NCI-H1092 treated with DMSO at 0.1 percent for 48 hours (cell line): ENCODE measurements at regions not wholly inside any gene's neighbourhood (a gene's known extent, or its start where the extent isn't known, plus 50 kb on each side); places are given as distances from the start of the nearest gene placed in this dataset.

Experiments used
- DNase-seq: peaks from one replicate; lab custom pipeline; 2025; lab: John Stamatoyannopoulos, UW

GRCh38 chr3:146912241-146913015 is 307.3 kb upstream of the PLSCR5 start:
- no peak for DNase-seq

DNA sequence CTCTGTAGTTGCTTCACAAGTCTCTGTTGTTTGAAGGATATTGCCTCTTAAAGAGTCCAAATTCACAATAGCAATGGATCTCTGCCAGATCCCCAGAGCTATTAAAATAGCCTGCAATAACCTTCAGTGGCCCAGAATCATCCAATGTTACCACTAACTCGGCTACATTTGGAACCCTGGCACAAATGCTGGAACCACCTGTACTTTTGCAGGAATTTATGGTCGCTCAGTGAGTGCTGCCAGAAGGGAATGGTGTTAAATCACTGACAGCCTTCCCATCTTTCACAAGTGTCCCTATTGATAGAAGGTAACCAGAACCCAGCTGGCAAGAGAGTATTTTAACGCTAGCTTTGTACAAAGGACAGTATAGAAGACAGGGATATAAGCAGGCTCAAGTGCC is 298.8 kb upstream of the PLSCR5 start:
- DNase-seq, result no peak

- DNase-seq, result no peak
Measured at GRCh38 chr3:146899171-146899570, 294.0 kb upstream of the PLSCR5 start.

DNA sequence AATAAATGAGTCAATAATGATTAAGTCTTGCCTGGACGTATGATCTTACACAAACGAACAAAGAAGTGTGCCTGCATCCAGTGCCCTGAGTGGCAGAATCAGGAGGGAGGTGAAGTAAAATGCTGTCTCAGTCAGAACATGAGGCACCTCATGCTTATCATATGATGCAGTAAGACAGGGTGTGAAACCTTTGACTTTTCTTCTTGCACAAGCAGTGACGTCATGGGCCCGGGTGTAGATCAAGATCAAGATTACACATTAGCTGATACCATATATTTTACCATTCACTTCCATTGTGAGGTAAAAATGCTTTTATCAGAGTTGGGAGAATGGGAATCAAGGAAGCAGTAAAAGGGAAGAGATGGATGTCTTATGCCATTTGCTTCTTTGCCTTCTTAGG is 291.6 kb upstream of the PLSCR5 start:
- no peak for DNase-seq

- DNase-seq, result no peak
Measured at GRCh38 chr3:146895026-146895749, 290.0 kb upstream of the PLSCR5 start.

DNA sequence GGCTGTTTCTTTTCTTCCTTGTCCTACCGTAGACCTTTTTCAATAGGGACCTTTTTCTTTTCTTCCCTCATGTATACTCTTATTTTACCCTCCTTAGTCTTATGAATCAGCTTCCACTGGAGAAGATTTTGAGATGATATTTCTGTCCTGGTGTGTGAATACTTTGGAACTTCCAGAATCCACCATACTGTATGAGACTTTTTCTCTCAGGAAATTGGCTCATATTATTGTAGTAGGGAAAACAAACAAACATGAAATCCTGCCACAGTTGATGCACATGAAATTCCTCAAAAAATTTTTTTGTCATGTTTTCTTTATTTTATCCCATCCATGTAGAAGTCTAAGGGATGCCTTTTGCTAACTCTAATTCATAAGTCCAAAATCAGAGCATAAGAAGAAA is 289.3 kb upstream of the PLSCR5 start:
- DNase-seq, result no peak

- no peak for DNase-seq
Measured at GRCh38 chr3:146892041-146892440, 286.9 kb upstream of the PLSCR5 start.

DNA sequence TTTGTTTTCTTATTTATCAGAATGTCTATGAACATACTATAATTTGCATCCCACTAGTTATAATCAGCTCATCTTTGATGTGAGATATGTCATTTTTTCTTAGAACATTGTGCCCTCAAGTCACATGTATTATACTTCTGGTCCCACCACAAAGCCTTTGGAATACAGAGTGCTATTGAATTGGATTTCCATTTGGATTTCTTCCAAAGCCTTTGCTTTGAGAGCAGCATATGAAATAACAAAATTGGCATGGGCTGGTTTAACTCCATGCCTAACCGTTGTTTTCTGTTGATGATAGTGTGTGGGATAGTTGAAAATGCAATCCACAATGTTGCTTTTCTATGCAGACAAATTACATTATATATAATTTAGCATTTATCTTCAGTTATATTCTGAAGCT is 284.5 kb upstream of the PLSCR5 start:
- no peak for DNase-seq

DNA sequence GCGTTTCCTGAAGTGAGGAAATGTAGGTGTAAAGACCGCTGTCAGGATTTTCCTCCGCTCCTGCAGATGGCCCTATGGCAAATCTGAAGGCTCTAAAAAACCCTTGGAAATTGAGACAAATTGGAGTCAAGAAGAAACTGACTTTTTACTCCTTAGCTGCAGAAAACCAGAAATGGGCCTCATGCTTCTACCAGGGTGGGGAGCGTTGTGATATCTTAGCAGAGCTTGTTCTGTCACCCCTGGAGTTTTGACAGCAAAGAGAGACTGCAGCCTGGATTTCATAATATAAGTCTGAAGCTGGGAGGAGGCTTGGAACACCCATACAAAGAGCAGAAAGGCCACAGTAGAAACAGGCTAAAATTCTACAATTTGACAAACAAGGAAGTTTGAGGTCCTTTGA is 283.0 kb upstream of the PLSCR5 start:
- no peak for DNase-seq

DNA sequence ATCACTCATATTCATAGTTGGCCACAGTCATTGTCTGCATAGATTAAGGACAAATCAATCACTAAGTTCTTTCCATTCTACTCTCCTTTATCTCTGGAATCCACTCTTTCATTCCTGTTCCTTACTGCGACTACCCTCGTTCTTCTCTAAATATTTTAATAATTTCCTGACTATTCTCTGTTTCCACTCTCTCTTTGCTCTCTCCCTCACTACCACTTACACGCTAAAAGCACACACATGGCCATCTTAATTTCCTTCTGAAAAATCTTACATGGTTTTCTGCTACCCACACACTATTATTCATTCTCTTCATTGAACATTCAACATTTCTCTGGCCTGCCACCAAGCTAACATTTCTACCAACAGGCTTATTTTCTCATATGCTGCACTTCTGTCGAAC is 279.6 kb upstream of the PLSCR5 start:
- no peak for DNase-seq

GRCh38 chr3:146884296-146884695 is 279.1 kb upstream of the PLSCR5 start:
- DNase-seq, result no peak

DNA sequence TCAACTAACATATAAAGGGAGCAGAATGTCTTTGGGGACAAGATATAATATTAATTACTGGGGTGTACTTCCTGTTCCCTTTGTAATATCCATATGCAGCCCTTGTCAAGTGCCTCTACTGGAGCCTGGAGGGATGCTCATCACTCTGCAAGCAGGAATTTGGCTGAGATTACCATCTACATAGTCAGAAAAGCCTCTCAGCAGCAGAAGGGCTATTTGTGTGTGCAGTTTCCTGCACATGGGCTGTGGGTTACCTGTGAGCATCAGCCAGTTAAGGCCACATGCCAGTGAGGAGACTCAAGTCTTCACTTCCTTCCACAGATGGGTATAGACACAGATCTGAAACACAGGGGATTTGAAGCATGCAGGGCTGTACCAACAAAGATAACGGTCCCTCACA is 278.1 kb upstream of the PLSCR5 start:
- no peak for DNase-seq

DNA sequence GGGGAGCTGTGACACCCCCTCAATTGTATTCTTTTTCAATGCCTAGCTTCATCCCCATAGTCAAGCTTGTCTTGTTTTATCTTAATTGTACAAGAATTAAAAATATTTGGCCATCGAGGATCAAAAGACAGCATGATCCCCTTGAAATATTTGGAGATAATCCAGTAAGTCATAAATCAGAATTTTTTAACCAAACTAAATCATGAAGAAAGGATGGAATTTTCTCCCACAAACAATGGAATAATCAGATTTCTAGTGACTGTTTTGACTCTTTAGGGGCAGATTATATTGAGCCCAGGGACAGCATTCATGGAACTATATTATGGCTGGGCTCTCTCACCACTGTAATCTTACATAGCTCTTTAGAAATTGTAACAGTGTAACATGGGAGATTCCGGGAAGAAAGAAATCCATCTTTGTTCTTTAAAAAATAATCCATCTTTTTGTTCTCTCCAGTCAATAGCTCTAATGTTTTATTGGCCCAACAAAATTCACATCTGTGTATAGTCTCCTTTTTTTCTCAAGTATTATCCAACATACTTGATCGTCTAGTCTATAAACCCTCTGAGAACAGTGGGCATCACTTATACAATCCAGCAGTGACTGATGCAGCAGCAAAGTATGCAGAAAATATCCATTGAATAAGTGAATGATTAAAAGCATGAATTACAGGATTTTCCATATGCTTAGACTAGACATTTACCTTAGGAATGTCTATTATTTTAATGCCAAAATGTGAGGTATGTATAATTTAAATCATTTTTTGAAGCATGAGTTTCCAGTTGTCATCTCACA is 277.0 kb upstream of the PLSCR5 start:
- no peak for DNase-seq

DNA sequence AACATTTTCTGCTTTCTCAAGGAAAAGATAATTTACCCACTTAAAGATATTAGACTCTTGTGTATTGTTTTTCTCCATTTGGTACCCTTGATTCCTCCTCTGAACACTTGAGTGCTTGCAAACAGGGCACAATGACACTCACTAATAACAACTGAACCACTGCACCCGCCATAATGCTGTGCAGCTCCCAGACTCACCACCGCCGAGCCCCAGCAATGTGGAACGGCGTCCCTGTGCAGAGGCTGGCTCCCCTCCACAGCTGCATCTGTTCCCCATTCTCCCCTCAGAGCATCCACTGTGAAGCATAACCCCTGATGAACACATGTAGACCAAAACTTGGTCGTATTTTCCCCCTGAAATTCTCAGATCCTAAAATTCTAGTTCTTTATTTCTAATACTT is 276.2 kb upstream of the PLSCR5 start:
- no peak for DNase-seq

DNA sequence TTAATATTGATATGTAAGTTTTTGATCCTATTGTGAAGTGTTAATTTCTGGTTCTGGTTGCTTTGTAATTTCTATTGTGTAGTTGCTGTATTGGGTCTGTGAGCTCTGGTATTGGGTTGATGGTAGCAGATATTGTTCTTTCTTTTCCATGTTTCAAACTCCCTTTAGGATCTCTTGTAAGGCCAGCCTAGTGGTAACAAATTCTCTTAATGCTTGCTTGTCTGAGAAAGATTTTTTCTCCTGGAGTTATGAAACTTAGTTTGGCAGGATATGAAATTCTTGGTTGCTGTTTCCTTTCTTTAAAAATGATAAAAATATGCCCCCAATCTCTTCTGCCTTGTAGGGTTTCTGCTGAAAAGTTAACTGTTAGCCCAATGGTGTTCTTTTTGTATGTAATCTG is 268.6 kb upstream of the PLSCR5 start:
- no peak for DNase-seq

GRCh38 chr3:146865175-146865755 is 260.1 kb upstream of the PLSCR5 start:
- DNase-seq, result no peak

DNA sequence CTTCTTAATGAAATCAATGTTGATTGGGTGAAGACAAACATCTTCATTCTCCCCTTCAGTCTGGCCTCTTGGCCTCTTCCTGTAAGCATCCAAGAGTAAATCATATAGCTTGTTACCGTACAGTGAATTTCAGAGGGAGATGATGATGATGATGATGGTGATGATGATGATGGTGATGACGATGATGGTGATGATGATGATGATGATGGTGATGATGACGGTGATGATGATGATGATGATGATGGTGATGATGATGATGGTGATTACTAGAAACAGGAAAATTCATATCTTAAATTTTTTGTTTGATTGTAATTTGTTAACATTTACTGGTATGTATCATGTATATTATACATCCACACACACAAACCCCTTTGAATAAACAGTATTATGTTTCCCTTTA is 256.1 kb upstream of the PLSCR5 start:
- no peak for DNase-seq

DNA sequence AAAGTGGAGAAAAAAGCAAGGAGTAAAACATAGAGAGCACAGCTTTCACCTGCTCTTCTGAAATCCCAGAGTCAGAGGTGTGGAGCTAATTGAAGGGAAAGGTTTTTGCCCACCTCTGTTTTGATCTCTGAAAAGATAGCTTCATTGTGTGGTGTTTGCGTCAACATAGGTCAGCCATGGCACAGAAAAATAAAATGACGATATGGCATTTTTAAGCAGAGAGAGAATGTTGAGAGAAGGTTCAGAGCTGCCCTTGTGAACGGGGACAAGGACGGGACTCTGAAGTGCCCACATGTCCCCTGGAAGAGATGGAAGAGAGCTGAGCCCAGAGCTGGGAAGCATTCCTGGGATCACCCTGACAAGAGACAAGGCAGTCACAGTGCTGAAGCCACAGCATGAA is 249.4 kb upstream of the PLSCR5 start:
- DNase-seq, result no peak

- no peak for DNase-seq
Measured at GRCh38 chr3:146851665-146852064, 246.5 kb upstream of the PLSCR5 start.

DNA sequence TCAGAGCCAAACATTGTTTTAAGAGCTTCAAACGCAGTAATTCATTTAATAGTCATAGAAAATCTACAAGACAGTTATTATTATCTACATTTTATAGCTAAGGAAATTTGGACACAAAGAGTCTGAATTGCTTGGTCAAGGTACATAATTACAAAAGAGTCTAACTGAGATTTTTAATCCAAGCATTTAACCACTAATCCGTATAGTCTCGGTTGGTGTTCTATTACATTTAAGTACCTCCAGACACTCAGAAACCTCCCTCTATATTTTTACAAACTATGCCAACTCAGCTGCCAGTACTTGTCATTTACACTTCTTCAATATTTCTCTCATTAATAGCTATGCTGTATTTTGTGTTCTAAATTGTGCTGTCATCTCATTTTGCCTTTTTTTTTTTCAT is 240.2 kb upstream of the PLSCR5 start:
- DNase-seq, result no peak

DNA sequence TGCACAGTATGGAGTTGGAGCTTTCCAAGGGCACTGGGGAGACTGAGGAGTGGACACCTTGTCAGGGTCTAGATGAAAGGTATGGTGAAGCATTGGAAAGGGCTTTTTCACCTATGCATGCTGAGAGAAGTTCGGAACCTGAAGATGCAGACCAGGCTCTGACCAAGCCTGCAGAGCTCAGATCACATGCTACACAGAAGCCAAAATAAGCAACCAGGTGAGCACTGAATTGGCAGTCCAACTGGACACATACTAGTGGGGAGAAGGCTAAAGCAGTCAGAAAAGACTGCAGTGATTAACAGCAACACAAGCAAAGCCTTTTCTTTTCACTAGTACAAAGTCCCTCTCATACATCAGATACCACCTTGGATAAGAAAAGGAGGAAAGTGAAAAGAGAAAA is 238.3 kb upstream of the PLSCR5 start:
- DNase-seq, result no peak

GRCh38 chr3:146839727-146840375 is 234.7 kb upstream of the PLSCR5 start:
- DNase-seq, result no peak
